ENCODE measurements at regions not wholly inside any gene's neighbourhood (a gene's known extent, or its start where the extent isn't known, plus 50 kb on each side); places are given as distances from the start of the nearest gene placed in this dataset.

DNA sequence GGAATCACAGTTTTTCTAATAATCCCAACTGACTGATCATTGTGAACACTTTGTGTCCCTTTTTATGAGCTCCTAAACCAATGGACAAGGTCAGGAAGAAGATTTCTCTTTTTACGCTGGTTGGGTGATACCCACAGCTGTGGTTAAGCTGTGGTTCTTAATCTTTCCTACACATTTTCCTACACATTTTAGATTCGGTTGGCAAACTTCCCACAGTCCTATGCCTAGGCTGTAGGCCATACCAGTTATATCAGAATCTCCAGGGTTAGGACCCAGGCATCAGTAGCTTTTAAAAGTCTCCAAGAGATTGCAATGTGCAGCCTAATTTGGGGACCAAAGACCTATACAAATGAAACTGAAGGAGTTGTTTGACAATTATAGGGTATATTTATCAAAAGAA lies 203.0 kb downstream of the SP3 start:
- DNase-seq (ENCODE audit: low spot score) = no peak
- ChIA-PET CTCF (no interaction called here), POLR2A (ENCODE audit: low non-redundant PET) (no interaction called here)

DNA sequence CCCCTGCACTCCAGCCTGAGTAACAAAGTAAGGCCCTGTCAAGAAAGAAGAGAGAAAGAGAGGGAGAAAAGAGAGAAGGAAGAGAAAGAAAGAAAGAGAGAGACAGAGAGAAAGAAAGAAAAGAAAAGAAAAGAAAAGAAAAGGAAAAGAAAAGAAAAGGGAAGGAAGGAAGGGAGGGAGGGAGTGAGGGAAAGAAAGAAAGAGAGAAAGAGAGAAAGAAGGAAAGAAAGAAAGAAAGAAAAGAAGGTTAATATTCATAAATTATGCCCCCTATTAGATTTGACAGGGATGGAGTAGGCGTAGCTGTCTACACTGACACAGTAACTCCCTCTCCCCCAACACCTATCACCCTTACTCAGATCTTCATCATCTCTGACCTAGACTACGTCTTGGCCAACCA lies 202.3 kb downstream of the SP3 start:
- Histone ChIP-seq H3K4me1 (ENCODE audit: insufficient read depth, low read length, poor library complexity, severe bottlenecking) (no peaks in the 10 kb centered on the region), H3K27me3 (replicated peaks; ENCODE audit: insufficient read depth, low read depth, low read length, poor library complexity) (no peaks in the 10 kb centered on the region), H3K36me3 (ENCODE audit: insufficient read depth, low read length, poor library complexity, severe bottlenecking) (no peaks in the 10 kb centered on the region), H3K9me3 (ENCODE audit: low read depth, low read length, poor library complexity, severe bottlenecking) (no peaks in the 10 kb centered on the region), H3K27ac (ENCODE audit: low read depth, low read length, poor library complexity, severe bottlenecking) (no peak overlapping the region), H3K4me3 (ENCODE audit: low read depth, low read length, poor library complexity, severe bottlenecking) (no peak overlapping the region)
- TF ChIP-seq EZH2 (IDR thresholded peaks at IDR 0.05; ENCODE audit: borderline replicate concordance, low read depth, low read length, poor library complexity, severe bottlenecking) = no peak
- TF ChIP-seq, protein P1, sequence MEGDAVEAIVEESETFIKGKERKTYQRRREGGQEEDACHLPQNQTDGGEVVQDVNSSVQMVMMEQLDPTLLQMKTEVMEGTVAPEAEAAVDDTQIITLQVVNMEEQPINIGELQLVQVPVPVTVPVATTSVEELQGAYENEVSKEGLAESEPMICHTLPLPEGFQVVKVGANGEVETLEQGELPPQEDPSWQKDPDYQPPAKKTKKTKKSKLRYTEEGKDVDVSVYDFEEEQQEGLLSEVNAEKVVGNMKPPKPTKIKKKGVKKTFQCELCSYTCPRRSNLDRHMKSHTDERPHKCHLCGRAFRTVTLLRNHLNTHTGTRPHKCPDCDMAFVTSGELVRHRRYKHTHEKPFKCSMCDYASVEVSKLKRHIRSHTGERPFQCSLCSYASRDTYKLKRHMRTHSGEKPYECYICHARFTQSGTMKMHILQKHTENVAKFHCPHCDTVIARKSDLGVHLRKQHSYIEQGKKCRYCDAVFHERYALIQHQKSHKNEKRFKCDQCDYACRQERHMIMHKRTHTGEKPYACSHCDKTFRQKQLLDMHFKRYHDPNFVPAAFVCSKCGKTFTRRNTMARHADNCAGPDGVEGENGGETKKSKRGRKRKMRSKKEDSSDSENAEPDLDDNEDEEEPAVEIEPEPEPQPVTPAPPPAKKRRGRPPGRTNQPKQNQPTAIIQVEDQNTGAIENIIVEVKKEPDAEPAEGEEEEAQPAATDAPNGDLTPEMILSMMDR (conservative IDR thresholded peaks at IDR 0.05; ENCODE audit: low read depth, low read length) = no peak
- no peak for DNase-seq (ENCODE audit: low spot score)
- POLR2A ChIA-PET (ENCODE audit: low non-redundant PET) = no interaction called here
- intact Hi-C loops (cut with micrococcal nuclease; ENCODE audit: unreplicated experiment) = no loop called here
- CTCF ChIA-PET = no interaction called here
- no TSS peak for BruUV-seq (replicated peaks)

More for the DNA sequence above, 203.0 kb downstream of the SP3 start:
- Histone ChIP-seq H3K4me1 (ENCODE audit: insufficient read depth, low read length, poor library complexity, severe bottlenecking) (no peaks in the 10 kb centered on the region), H3K27me3 (replicated peaks; ENCODE audit: insufficient read depth, low read depth, low read length, poor library complexity) (no peaks in the 10 kb centered on the region), H3K4me3 (ENCODE audit: low read depth, low read length, poor library complexity, severe bottlenecking) (no peak overlapping the region), H3K27ac (ENCODE audit: low read depth, low read length, poor library complexity, severe bottlenecking) (no peak overlapping the region), H3K36me3 (ENCODE audit: insufficient read depth, low read length, poor library complexity, severe bottlenecking) (no peaks in the 10 kb centered on the region), H3K9me3 (ENCODE audit: low read depth, low read length, poor library complexity, severe bottlenecking) (no peaks in the 10 kb centered on the region)
- TF ChIP-seq, protein P1 (conservative IDR thresholded peaks at IDR 0.05; ENCODE audit: low read depth, low read length) = no peak
- no peak for TF ChIP-seq EZH2 (IDR thresholded peaks at IDR 0.05; ENCODE audit: borderline replicate concordance, low read depth, low read length, poor library complexity, severe bottlenecking)
- intact Hi-C loops (cut with micrococcal nuclease; ENCODE audit: unreplicated experiment) = no loop called here
- no TSS peak for BruUV-seq (replicated peaks)

DNA sequence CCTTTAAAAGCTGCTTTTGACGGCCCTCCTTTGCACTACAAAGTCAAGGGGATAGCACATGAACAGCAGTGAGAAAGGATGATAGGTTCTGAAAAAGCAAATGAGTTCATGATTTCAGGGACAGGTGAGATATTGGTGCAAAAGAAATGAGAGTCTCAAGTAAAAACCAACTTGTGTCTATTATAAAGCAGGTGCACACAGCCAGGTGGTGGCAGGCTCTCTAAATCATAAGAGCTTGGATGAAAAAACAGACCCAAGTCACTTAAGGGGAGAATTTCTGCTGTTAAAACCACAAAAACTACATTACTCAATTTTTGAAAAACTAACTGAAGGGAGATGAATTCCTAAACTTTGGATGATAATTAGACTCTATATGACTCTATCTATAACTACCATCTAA lies 201.5 kb downstream of the SP3 start:
- H3K27me3 ChIP-seq (replicated peaks; ENCODE audit: insufficient read depth, low read depth, low read length, poor library complexity) = no peaks in the 10 kb centered on the region
- no peaks in the 10 kb centered on the region for H3K4me1 ChIP-seq (ENCODE audit: insufficient read depth, low read length, poor library complexity, severe bottlenecking)
- ChIA-PET POLR2A (ENCODE audit: low non-redundant PET) (no interaction called here), CTCF (no interaction called here)
- no peak overlapping the region for H3K27ac ChIP-seq (ENCODE audit: low read depth, low read length, poor library complexity, severe bottlenecking)
- H3K4me3 ChIP-seq (ENCODE audit: low read depth, low read length, poor library complexity, severe bottlenecking) = no peak overlapping the region
- intact Hi-C loops (cut with micrococcal nuclease; ENCODE audit: unreplicated experiment) = no loop called here
- H3K9me3 ChIP-seq (ENCODE audit: low read depth, low read length, poor library complexity, severe bottlenecking) = no peaks in the 10 kb centered on the region
- no peak for DNase-seq (ENCODE audit: low spot score)
- TF ChIP-seq EZH2 (IDR thresholded peaks at IDR 0.05; ENCODE audit: borderline replicate concordance, low read depth, low read length, poor library complexity, severe bottlenecking) = no peak
- TF ChIP-seq, protein P1 (conservative IDR thresholded peaks at IDR 0.05; ENCODE audit: low read depth, low read length) = no peak
- no peaks in the 10 kb centered on the region for H3K36me3 ChIP-seq (ENCODE audit: insufficient read depth, low read length, poor library complexity, severe bottlenecking)
- no TSS peak for BruUV-seq (replicated peaks)

Measured in A673 (cell line).